ENCODE measurements at regions not wholly inside any gene's neighbourhood (a gene's known extent, or its start where the extent isn't known, plus 50 kb on each side); places are given as distances from the start of the nearest gene placed in this dataset.
A peak's percentile ranks its signal among the peaks of the same experiment; 100 is the strongest.

- TF ChIP-seq GATA3 (IDR thresholded peaks at IDR 0.05; ENCODE audit: low read depth, low read length), result no peak
- TF ChIP-seq GATA2 (IDR thresholded peaks at IDR 0.05; ENCODE audit: low read depth, low read length), result no peak
These were observed 605.5 kb upstream of the SALL1 start for GRCh38 chr16:51756447-51757123.

GRCh38 chr16:51755577-51756355, 604.7 kb upstream of the SALL1 start:
- no peak for TF ChIP-seq GATA3 (IDR thresholded peaks at IDR 0.05; ENCODE audit: low read depth, low read length)
- no peak for TF ChIP-seq GATA2 (IDR thresholded peaks at IDR 0.05; ENCODE audit: low read depth, low read length)

DNA sequence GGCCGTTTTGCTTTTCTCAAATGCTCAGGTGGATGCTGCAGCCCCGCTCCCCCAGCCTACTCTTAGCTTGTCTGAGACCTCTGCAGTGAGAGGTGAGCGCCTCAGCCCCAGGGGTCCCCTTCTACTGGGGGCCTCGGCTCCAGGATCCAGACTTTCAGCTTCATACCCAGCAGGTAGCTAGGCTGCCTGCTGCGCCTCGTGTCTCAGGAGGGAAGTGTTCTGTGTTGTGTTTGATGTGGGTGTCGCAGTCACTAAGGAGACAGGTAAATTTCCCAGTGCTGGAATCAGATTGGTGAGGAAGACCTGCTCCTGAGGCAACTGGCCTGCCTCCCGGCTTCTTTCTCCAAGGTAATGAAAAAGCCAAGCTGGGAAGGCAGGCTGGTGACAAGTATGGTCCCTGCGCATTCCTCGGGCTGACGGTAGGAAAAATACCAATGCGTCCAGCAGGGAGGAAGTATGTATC, 604.0 kb upstream of the SALL1 start:
- TF ChIP-seq GATA3 (IDR thresholded peaks at IDR 0.05; ENCODE audit: low read depth, low read length), result no peak

- TF ChIP-seq GATA3 (IDR thresholded peaks at IDR 0.05; ENCODE audit: low read depth, low read length) (no peak), GATA2 (IDR thresholded peaks at IDR 0.05; ENCODE audit: low read depth, low read length) (0 out of 2 replicates have a peak, but pooled peaks have one; percentile 26)
These were observed 602.5 kb upstream of the SALL1 start for GRCh38 chr16:51753467-51754127.

DNA sequence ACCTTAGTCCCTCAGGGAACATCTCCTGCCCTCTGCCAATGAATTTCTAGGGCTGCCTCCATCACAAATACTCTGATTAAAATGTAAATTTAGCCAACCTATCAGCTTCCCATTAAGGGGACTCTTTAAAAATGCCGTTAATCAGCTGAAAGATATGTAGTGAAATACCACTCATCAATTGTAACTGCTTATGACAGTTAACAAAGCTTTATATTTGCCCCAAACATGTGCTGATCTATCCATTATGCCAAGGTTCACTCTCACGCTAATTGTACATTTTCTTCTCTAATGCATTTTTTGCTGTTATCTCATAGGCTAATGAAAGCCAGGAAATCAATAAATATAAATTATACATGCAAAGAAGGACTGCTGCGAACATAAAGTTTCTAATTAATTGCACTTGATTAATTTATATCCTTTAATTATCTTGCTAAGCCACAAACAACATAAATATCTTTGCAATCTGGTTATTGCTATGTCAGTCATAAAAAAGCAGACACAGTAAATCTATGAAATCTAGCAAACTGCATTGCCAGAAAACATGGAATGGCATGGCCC, 601.4 kb upstream of the SALL1 start:
- TF ChIP-seq GATA2 (IDR thresholded peaks at IDR 0.05; ENCODE audit: low read depth, low read length) (peak; percentile 47), GATA3 (IDR thresholded peaks at IDR 0.05; ENCODE audit: low read depth, low read length) (no peak)

DNA sequence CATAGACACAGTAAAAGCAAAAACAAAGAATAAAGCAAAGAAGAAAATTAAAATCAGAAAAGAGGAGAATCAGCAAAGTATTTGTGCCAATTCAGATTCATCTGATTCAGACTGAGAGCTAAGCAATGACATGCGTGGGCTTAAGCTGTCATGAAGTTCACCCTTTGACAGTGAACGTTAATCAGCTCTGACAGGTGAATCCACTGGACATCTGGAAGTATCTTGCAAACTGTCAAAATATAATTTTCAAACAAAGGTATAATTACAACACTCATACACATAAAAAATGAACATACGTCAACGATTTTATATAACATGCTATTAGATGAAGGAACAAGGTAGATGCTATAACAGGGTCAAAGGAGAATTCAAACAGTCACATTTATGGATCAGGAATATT, 596.3 kb upstream of the SALL1 start:
- TF ChIP-seq GATA3 (IDR thresholded peaks at IDR 0.05; ENCODE audit: low read depth, low read length) (no peak), GATA2 (IDR thresholded peaks at IDR 0.05; ENCODE audit: low read depth, low read length) (no peak)

- no peak for TF ChIP-seq GATA2 (IDR thresholded peaks at IDR 0.05; ENCODE audit: low read depth, low read length)
- TF ChIP-seq GATA3 (IDR thresholded peaks at IDR 0.05; ENCODE audit: low read depth, low read length), result no peak
These were observed 583.1 kb upstream of the SALL1 start for GRCh38 chr16:51734220-51734619.

DNA sequence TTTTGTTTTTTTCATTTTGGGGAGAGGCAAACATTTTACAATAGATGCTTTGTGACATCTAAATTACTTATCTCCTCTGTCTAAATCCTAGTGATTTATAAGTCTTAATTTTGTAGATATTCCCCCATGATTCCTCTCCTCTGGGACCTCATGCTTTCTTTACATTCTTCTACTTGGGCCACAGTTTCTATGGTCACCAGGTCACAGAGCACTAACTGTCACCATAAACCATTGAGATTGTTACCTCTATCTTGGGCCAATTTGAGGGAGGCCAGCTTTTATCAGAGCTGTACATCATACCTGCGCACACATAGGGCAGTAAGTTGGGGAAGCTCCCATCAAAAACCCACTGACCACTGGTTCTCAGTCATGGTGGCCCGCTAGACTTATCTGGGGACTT, 582.1 kb upstream of the SALL1 start:
- TF ChIP-seq GATA2 (IDR thresholded peaks at IDR 0.05; ENCODE audit: low read depth, low read length) (no peak), GATA3 (IDR thresholded peaks at IDR 0.05; ENCODE audit: low read depth, low read length) (no peak)

GRCh38 chr16:51731160-51731559, 580.1 kb upstream of the SALL1 start:
- TF ChIP-seq GATA3 (IDR thresholded peaks at IDR 0.05; ENCODE audit: low read depth, low read length) (no peak), GATA2 (IDR thresholded peaks at IDR 0.05; ENCODE audit: low read depth, low read length) (no peak)

- peak; percentile 64 for TF ChIP-seq GATA2 (IDR thresholded peaks at IDR 0.05; ENCODE audit: low read depth, low read length)
- no peak for TF ChIP-seq GATA3 (IDR thresholded peaks at IDR 0.05; ENCODE audit: low read depth, low read length)
These were observed 572.1 kb upstream of the SALL1 start for GRCh38 chr16:51723036-51723724.

DNA sequence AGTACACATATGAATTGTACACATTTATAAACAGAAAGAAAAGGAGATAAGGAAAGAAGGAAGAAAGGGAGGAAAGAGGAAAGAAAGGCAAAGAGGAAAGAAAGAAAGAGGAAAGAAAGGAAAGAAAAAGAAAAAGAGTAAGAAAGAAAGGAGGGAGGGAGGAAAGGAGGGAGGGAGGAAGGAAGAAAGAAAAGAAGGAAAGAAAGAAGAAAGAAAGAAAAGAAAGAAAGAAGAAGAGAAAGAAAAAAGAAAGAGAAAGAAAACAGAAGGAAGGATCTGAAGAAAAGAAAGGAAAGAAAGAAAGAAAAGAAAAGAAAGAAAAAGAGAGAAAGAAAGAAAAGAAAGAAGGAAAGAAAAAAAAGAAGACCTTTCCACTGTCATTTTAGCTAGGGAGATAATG, 571.4 kb upstream of the SALL1 start:
- TF ChIP-seq GATA3 (IDR thresholded peaks at IDR 0.05; ENCODE audit: low read depth, low read length) (no peak), GATA2 (IDR thresholded peaks at IDR 0.05; ENCODE audit: low read depth, low read length) (no peak)

DNA sequence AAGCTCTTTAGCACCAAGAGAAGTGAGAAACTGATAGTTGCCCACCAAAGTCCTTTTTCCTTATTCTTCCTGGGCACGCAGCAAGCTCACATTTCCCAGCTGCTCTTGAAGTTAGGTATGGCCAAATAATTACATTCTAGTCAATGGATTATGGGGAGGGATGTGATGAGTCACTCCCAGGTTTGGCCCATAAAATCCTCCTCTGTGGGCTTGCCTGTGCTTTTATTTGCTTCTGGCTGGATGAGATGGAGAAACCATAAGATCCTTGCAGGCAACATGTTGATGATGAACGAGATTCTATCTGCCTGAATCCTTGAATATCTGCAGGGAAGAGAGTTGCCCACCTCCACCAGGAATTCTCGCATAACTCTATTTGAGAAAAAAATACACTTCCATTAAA, 568.3 kb upstream of the SALL1 start:
- TF ChIP-seq GATA3 (IDR thresholded peaks at IDR 0.05; ENCODE audit: low read depth, low read length) (no peak), GATA2 (IDR thresholded peaks at IDR 0.05; ENCODE audit: low read depth, low read length) (no peak)

DNA sequence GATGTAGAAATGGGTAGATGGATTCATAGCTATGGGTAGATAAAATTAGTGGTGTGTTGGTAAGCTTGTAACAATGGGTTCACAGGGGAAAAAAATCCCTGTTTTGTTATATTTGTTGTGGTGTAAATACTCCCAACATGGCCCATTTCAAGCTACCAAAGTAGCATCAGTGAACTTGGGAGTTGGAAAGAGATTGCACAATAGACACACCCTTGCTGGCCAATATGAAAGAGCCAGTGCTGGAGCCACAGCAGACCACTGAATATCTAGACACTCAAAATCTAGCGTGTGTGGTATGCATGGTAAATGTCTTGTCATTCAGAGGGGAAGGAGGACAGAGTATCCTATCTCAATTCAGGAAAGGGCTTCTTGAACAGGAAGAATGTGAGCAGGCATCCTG, 565.1 kb upstream of the SALL1 start:
- TF ChIP-seq GATA2 (IDR thresholded peaks at IDR 0.05; ENCODE audit: low read depth, low read length), result no peak
- TF ChIP-seq GATA3 (IDR thresholded peaks at IDR 0.05; ENCODE audit: low read depth, low read length), result no peak

DNA sequence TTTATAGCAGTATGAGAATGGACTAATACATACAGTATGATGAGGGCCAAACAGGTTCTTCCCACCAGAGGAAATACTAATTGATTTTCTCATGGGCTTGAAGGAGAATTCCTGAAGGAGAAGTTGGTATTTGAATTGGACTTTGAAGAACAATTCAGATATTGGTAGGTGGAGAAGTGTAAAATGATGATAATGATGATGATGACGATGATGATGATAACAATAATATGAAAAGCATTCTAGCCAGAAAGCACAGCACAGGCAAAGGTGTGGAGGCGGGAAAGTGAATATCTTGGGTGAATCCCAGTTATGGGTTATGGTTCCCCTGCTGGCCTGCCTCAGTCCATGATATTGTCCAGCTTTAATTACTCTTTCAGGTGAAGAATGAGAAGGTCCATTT, 562.4 kb upstream of the SALL1 start:
- TF ChIP-seq GATA2 (IDR thresholded peaks at IDR 0.05; ENCODE audit: low read depth, low read length) (no peak), GATA3 (IDR thresholded peaks at IDR 0.05; ENCODE audit: low read depth, low read length) (no peak)

Measured in SH-SY5Y (cell line).